B cell (primary cell): ENCODE measurements at regions not wholly inside any gene's neighbourhood (a gene's known extent, or its start where the extent isn't known, plus 50 kb on each side); places are given as distances from the start of the nearest gene placed in this dataset.

Experiments used
- ATAC-seq: fragments of 200-7000 bp; cut with Tn5 transposase; one replicate; pipeline ENCODE4 v1.10.0; 2021; ENCODE audit warnings: low read depth, mild to moderate bottlenecking, moderate number of reproducible peaks, moderate library complexity
- CTCF ChIA-PET: fragments of 350-600 bp; sonication (Branson Sonifier 250); formaldehyde crosslinking; loops from one replicate; lab custom pipeline; 2021; ENCODE audit warnings: antibody characterized with exemption, inconsistent platforms; lab: Charles Lee
- POLR2A ChIA-PET: fragments of 350-600 bp; sonication (Branson Sonifier 250); formaldehyde crosslinking; loops from one replicate; lab custom pipeline; 2021; ENCODE audit warnings: antibody characterized with exemption; lab: Charles Lee
- DNase-seq: peaks from one replicate; pipeline ENCODE4 v3.0.0; 2013
- H2AFZ ChIP-seq: 2 replicates; pipeline ENCODE4 v1.6.1; 2012; ENCODE audit warnings: mild to moderate bottlenecking, low read depth, low read length; ENCODE audit not compliant: insufficient read depth, poor library complexity, severe bottlenecking
- H3K27ac ChIP-seq, 2 donors: 1 replicate in 1 of 2; 2 replicates in 1 of 2; pipeline ENCODE4 v1.5.1; 2012 to 2013; ENCODE audit warnings: low read length in 2 of 2, mild to moderate bottlenecking in 2 of 2, moderate library complexity in 1 of 2
- H3K27me3 ChIP-seq, 4 experiments: fragments of 200-600 bp in 1 of 4; sonication (generic) in 1 of 4; replicated peaks in 1 of 4; 1 replicate in 2 of 4; 2 replicates in 2 of 4; pipeline versions ENCODE4 v1.6.1 to v1.7.0; 2013 to 2016; ENCODE audit warnings: low read length in 3 of 4, mild to moderate bottlenecking in 2 of 4, mixed read lengths in 1 of 4, moderate library complexity in 1 of 4; ENCODE audit not compliant: insufficient read depth in 4 of 4, control insufficient read depth in 3 of 4; ENCODE audit errors: control extremely low read depth in 1 of 4
- H3K36me3 ChIP-seq, 2 experiments: replicated peaks in 1 of 2; 1 replicate in 1 of 2; 2 replicates in 1 of 2; pipeline versions ENCODE4 v1.6.1 to v1.7.1; 2013; ENCODE audit warnings: low read length in 1 of 2; ENCODE audit not compliant: insufficient read depth in 2 of 2, control insufficient read depth in 1 of 2; ENCODE audit errors: control extremely low read depth in 1 of 2, extremely low read depth in 1 of 2
- H3K4me1 ChIP-seq, 2 donors: fragments of 200-600 bp in 1 of 2; sonication (generic) in 1 of 2; 1 replicate in 1 of 2; 2 replicates in 1 of 2; pipeline versions ENCODE4 v1.5.1 to v1.6.1; 2013 to 2017; ENCODE audit warnings: low read length in 2 of 2; ENCODE audit not compliant: control insufficient read depth in 2 of 2, insufficient read depth in 2 of 2
- H3K4me2 ChIP-seq: replicated peaks from 2 replicates; pipeline ENCODE3; 2012; ENCODE audit warnings: mild to moderate bottlenecking, low read depth, low read length; ENCODE audit not compliant: poor library complexity, severe bottlenecking
- H3K4me3 ChIP-seq, 5 experiments: fragments of 200-600 bp in 1 of 5; sonication (generic) in 1 of 5; 1 replicate in 3 of 5; 2 replicates in 2 of 5; pipeline versions ENCODE4 v1.5.1 to v1.7.0; 2011 to 2016; ENCODE audit warnings: low read length in 4 of 5, mild to moderate bottlenecking in 4 of 5, low read depth in 2 of 5, control low read depth in 1 of 5, moderate library complexity in 1 of 5; ENCODE audit not compliant: insufficient read depth in 1 of 5; ENCODE audit errors: control extremely low read depth in 1 of 5, extremely low read depth in 1 of 5
- H3K79me2 ChIP-seq: fragments of 200-600 bp; sonication (generic); one replicate; pipeline ENCODE4 v1.6.0; 2016; ENCODE audit warnings: low read length; ENCODE audit not compliant: control insufficient read depth, insufficient read depth
- H3K9ac ChIP-seq: fragments of 200-600 bp; sonication (generic); 2 replicates; pipeline ENCODE4 v1.6.1; 2017; ENCODE audit warnings: mild to moderate bottlenecking, low read length, moderate library complexity
- H3K9me3 ChIP-seq, 3 donors: one replicate each; pipeline versions ENCODE4 v1.6.1 to v1.7.1; 2013; ENCODE audit warnings: low read length in 2 of 3; ENCODE audit not compliant: control insufficient read depth in 2 of 3, insufficient read depth in 1 of 3; ENCODE audit errors: control extremely low read depth in 1 of 3
- H4K20me1 ChIP-seq: 2 replicates; pipeline ENCODE4 v1.6.0; 2012; ENCODE audit warnings: mild to moderate bottlenecking, low read length; ENCODE audit not compliant: insufficient read depth, control insufficient read depth, poor library complexity, severe bottlenecking
- H3K27ac Mint-ChIP-seq: one replicate; pipeline ENCODE4 v1.8.0; 2021; ENCODE audit warnings: mixed read lengths
- H3K27me3 Mint-ChIP-seq: one replicate; pipeline ENCODE4 v1.8.0; 2021; ENCODE audit warnings: mixed read lengths
- H3K4me1 Mint-ChIP-seq: one replicate; pipeline ENCODE4 v1.8.0; 2021; ENCODE audit warnings: mixed read lengths
- H3K4me3 Mint-ChIP-seq: one replicate; pipeline ENCODE4 v1.8.0; 2021; ENCODE audit warnings: mixed read lengths
- H3K9me3 Mint-ChIP-seq: one replicate; pipeline ENCODE4 v1.8.0; 2022; ENCODE audit warnings: mixed read lengths; ENCODE audit not compliant: insufficient read depth
- EZH2 ChIP-seq: IDR thresholded peaks from 2 replicates; pipeline ENCODE4 v1.6.1; 2012; ENCODE audit warnings: borderline replicate concordance, low read depth, mild to moderate bottlenecking, moderate library complexity, low read length; ENCODE audit not compliant: insufficient read depth, poor library complexity, severe bottlenecking
- WGBS: methylation state at CpG from one replicate; pipeline ENCODE4 v1.1.5; 2013; ENCODE audit warnings: missing lambda C conversion rate; ENCODE audit not compliant: insufficient coverage; 5-methylcytosine and 5-hydroxymethylcytosine counted together
- intact Hi-C: fragments of 100-400 bp; cut with micrococcal nuclease; formaldehyde crosslinking; loops from one replicate; pipeline ENCODE4 v1.10.0; 2022
- TF ChIP-seq, protein P1 (sequence below): fragments of 200-600 bp; IDR thresholded peaks from one replicate; pipeline ENCODE4 v1.8.0; 2022; ENCODE audit warnings: antibody characterized with exemption, mild to moderate bottlenecking

DNA sequence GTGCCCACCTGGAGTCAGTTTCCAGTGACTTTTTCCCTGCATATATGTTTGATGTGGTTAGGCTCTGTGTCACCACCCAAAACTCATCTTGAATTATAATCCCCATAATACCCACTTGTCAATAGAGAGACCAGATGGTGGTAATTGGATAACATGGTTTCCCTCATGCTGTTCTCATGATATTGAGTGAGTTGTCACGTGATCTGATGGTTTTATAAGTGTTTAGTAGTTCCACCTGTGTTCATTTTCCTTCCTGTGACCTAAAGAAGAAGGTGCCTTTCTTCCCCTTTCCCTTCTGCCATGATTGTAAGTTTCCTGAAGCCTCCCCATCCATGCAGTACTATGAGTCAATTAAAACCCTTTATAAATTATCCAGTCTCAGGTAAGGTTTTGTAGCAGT, 740.9 kb downstream of the ARAP2 start:
- DNase-seq = no peak
- no peaks in the 10 kb centered on the region for H3K9me3 Mint-ChIP-seq
- POLR2A ChIA-PET = no interaction called here
- H3K9ac ChIP-seq = no peak overlapping the region
- TF ChIP-seq, protein P1, sequence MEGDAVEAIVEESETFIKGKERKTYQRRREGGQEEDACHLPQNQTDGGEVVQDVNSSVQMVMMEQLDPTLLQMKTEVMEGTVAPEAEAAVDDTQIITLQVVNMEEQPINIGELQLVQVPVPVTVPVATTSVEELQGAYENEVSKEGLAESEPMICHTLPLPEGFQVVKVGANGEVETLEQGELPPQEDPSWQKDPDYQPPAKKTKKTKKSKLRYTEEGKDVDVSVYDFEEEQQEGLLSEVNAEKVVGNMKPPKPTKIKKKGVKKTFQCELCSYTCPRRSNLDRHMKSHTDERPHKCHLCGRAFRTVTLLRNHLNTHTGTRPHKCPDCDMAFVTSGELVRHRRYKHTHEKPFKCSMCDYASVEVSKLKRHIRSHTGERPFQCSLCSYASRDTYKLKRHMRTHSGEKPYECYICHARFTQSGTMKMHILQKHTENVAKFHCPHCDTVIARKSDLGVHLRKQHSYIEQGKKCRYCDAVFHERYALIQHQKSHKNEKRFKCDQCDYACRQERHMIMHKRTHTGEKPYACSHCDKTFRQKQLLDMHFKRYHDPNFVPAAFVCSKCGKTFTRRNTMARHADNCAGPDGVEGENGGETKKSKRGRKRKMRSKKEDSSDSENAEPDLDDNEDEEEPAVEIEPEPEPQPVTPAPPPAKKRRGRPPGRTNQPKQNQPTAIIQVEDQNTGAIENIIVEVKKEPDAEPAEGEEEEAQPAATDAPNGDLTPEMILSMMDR = no peak
- TF ChIP-seq EZH2 = no peak
- H4K20me1 ChIP-seq = no peaks in the 10 kb centered on the region
- WGBS = no CpG with 5 or more reads among the region's 1 CpG
- H3K27ac ChIP-seq = no peak overlapping the region
- no peak overlapping the region for H3K4me3 ChIP-seq
- no peaks in the 10 kb centered on the region for H3K4me1 ChIP-seq
- H2AFZ ChIP-seq = no peak overlapping the region
- CTCF ChIA-PET = no interaction called here
- H3K4me3 Mint-ChIP-seq = no peak overlapping the region
- no peak overlapping the region for H3K27ac Mint-ChIP-seq
- no peaks in the 10 kb centered on the region for H3K27me3 ChIP-seq
- ATAC-seq = no peak
- intact Hi-C loops = no loop called here
- no peaks in the 10 kb centered on the region for H3K36me3 ChIP-seq
- no peak overlapping the region for H3K4me2 ChIP-seq
- H3K4me1 Mint-ChIP-seq = no peaks in the 10 kb centered on the region
- H3K79me2 ChIP-seq = no peaks in the 10 kb centered on the region
- H3K27me3 Mint-ChIP-seq = no peaks in the 10 kb centered on the region
- H3K9me3 ChIP-seq = no peaks in the 10 kb centered on the region

DNA sequence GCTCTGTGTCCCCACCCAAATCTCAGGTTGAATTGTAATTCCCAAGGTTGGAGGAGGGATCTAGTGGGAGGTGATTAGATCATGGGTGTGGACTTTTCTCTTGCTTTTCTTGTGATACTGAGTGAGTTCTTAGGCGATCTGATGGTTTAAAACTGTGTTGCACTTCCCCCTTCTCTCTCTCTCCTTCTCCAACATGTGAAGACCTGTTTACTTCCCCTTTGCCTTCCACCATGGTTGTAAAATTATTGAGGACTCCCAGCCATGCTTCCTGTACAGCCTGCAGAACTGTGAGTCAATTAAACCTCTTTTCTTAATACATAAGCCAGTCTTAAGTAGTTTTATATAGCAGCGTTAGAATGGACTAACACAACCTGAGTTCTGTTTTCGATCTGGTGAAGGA, 738.2 kb downstream of the ARAP2 start:
- Histone ChIP-seq H3K27ac (no peak overlapping the region), H3K36me3 (no peaks in the 10 kb centered on the region), H3K9me3 (no peaks in the 10 kb centered on the region), H3K4me2 (no peak overlapping the region), H3K4me1 (no peaks in the 10 kb centered on the region), H3K27me3 (no peaks in the 10 kb centered on the region), H4K20me1 (no peaks in the 10 kb centered on the region), H3K79me2 (no peaks in the 10 kb centered on the region), H3K4me3 (no peak overlapping the region), H2AFZ (no peak overlapping the region), H3K9ac (no peak overlapping the region)
- Mint-ChIP-seq H3K9me3 (no peaks in the 10 kb centered on the region), H3K27ac (no peak overlapping the region), H3K4me3 (no peak overlapping the region), H3K4me1 (no peaks in the 10 kb centered on the region), H3K27me3 (no peaks in the 10 kb centered on the region)
- CTCF ChIA-PET = no interaction called here
- ATAC-seq (no peak), DNase-seq (no peak)
- intact Hi-C loops = no loop called here
- TF ChIP-seq, protein P1 = no peak
- TF ChIP-seq EZH2 = no peak
- WGBS = 92% methylated on average over 2 of the region's 3 CpGs
- POLR2A ChIA-PET = no interaction called here
